ENCODE measurements at regions not wholly inside any gene's neighbourhood (a gene's known extent, or its start where the extent isn't known, plus 50 kb on each side); places are given as distances from the start of the nearest gene placed in this dataset.

GRCh38 chr15:70356062-70356860 lies 258.5 kb upstream of the TLE3 start:
- Histone ChIP-seq H3K27ac (no peak overlapping the region), H3K4me1 (peaks cover 0 to 13% (median 4%) of the 10 kb centered on the region in 4 donors), H3K4me3 (no peak overlapping the region), H3K27me3 (no peaks in the 10 kb centered on the region), H3K36me3 (no peaks in the 10 kb centered on the region), H3K9me3 (no peaks in the 10 kb centered on the region)
- WGBS (ENCODE audit: insufficient coverage, low coverage, low lambda C conversion rate, missing lambda C conversion rate) = 81% methylated on average over 3 of the region's 9 CpGs
- intact Hi-C loops (cut with DNase I) = no loop called here
- ATAC-seq = no peak
- TF ChIP-seq POLR2A (IDR thresholded peaks at IDR 0.05) = no peak
- no peak for TF ChIP-seq CTCF (IDR thresholded peaks at IDR 0.05)
- DNase-seq = no peak

DNA sequence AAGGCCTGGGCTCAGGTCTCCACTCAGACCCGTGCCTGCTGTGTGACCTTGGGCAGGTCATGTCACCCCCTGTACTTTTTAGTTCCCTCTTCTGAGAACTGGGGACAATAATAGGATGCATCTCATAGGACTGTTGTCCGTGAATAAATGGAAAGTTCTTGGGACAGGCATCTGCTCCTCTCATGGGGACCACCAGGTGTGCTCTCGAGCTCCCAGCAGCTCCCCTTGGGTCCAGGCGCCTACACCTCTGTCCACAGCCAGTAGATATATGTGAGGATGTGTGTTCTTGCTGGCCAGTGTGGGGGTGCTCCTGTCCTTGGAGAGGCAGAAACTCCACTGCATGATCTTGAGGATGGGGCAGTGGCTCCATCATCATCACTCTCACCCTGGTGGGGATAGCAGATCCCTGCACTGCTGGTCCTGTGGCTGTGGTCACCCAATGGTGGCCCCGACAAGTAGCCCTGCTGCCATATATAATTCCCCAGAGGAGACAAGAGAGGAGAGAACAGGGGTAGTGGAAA lies 257.6 kb upstream of the TLE3 start:
- WGBS (ENCODE audit: insufficient coverage, low coverage, low lambda C conversion rate, missing lambda C conversion rate) = 82% methylated on average over 4 of the region's 5 CpGs
- no peaks in the 10 kb centered on the region for H3K36me3 ChIP-seq
- ATAC-seq (no peak), DNase-seq (no peak)
- no peak overlapping the region for H3K27ac ChIP-seq
- H3K27me3 ChIP-seq = no peaks in the 10 kb centered on the region
- H3K4me1 ChIP-seq = peaks cover 0 to 13% (median 4%) of the 10 kb centered on the region in 4 donors
- intact Hi-C loops (cut with DNase I) = no loop called here
- no peak overlapping the region for H3K4me3 ChIP-seq
- no peak for TF ChIP-seq CTCF (IDR thresholded peaks at IDR 0.05)
- no peak for TF ChIP-seq POLR2A (IDR thresholded peaks at IDR 0.05)
- H3K9me3 ChIP-seq = no peaks in the 10 kb centered on the region

DNA sequence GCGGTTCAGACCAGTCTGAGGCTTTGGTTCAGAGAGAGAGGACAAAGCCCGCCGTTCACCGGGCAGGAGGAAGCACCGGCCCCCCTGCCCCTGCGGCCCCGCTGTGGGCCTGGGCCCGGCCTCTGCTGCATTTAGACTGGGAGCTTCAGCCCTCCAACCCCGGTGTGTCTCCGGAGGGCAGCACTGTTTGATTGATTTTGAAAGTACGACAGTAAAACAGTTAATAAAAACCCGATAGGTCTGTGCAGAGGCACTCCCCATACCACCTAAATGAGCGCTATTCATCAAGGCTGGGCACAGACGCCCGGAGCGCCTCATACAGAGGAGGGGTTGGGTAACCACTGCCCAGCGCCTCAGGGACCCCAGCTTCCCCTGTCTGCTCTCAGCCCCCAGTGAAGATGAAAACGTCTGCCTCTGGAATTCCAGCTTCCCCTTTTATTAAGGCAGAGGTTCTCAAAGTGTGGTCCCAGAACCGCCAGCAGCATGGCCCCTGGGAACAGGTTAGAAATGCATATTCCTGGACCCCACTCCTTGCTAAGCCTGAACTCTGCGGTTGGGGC lies 256.7 kb upstream of the TLE3 start:
- Histone ChIP-seq H3K27me3 (no peaks in the 10 kb centered on the region), H3K36me3 (no peaks in the 10 kb centered on the region), H3K4me3 (peak overlapping the region in 1 of 3 donors; percentile 1), H3K4me1 (peaks cover 0 to 19% (median 7%) of the 10 kb centered on the region in 4 donors), H3K27ac (no peak overlapping the region), H3K9me3 (no peaks in the 10 kb centered on the region)
- DNase-seq (no peak), ATAC-seq (peak; percentile 9 to 47 (median 26))
- TF ChIP-seq POLR2A (IDR thresholded peaks at IDR 0.05) (no peak), CTCF (IDR thresholded peaks at IDR 0.05) (no peak)
- WGBS (ENCODE audit: insufficient coverage, low coverage, low lambda C conversion rate, missing lambda C conversion rate) = 23% methylated on average over 7 of the region's 20 CpGs
- intact Hi-C loops (cut with DNase I) = no loop called here

DNA sequence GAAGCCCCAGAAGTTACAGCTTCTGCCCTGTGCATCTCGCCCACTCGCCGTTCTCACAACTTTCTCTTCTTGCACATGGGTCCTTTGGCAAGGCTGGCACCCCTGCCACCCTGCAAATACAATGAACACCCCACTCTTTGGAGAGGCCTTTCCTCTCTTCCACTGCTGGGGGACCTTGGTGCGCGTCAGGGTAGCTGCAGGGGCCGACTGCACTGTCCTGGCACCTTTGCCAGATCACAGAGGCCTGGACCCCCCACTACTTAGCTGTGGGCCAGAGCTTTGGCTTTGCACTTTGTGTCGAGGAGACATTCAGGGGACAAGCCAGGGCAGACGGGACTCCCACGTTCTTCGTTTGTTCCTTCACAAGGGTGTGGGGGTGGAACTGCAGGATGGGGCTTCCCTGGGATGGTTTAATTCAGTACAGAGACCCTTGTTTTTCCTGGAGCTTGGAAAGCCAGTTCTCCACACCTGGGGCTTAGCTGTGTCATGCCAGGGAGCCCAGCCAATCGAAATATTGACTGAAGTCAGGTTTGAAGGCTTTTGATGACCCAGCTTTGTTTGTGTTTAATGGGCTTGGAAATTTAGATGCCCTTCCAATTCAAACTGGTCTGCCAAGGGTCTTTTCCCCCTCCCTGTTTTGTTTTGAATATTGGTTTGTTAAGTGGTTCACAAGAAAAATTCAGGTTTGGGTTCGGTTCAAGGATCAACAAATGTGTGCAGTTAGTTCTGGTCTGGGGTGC lies 256.1 kb upstream of the TLE3 start:
- no peak overlapping the region for H3K27ac ChIP-seq
- peaks cover 0 to 24% (median 9%) of the 10 kb centered on the region in 4 donors for H3K4me1 ChIP-seq
- no peaks in the 10 kb centered on the region for H3K9me3 ChIP-seq
- H3K4me3 ChIP-seq = peak overlapping the region in 1 of 3 donors; percentile 1
- peak in 1 of 3 donors; percentile 65 for DNase-seq
- H3K36me3 ChIP-seq = no peaks in the 10 kb centered on the region
- 30% methylated on average over 4 of the region's 12 CpGs for WGBS (ENCODE audit: insufficient coverage, low coverage, low lambda C conversion rate, missing lambda C conversion rate)
- intact Hi-C loops (cut with DNase I) = no loop called here
- H3K27me3 ChIP-seq = no peaks in the 10 kb centered on the region
- peak; percentile 46 to 55 (median 53) for ATAC-seq
- TF ChIP-seq CTCF (IDR thresholded peaks at IDR 0.05) (no peak), POLR2A (IDR thresholded peaks at IDR 0.05) (no peak)
